GDM1 (cell line): ENCODE measurements at regions not wholly inside any gene's neighbourhood (a gene's known extent, or its start where the extent isn't known, plus 50 kb on each side); places are given as distances from the start of the nearest gene placed in this dataset.

ENCODE experiments used
- DNase-seq: peaks from one replicate; lab custom pipeline; 2025; lab: John Stamatoyannopoulos, UW

- peak; percentile 33 for DNase-seq
These were observed 72.8 kb upstream of the ASTN2 start for GRCh38 chr9:117487555-117488175.

- no peak for DNase-seq
These were observed 71.6 kb upstream of the ASTN2 start for GRCh38 chr9:117486426-117486825.

- no peak for DNase-seq
These were observed 70.3 kb upstream of the ASTN2 start for GRCh38 chr9:117485176-117485575.

GRCh38 chr9:117480729-117481128, 65.9 kb upstream of the ASTN2 start:
- no peak for DNase-seq

- no peak for DNase-seq
These were observed 65.4 kb upstream of the ASTN2 start for GRCh38 chr9:117480253-117480652.

- DNase-seq: no peak
These were observed 58.4 kb upstream of the ASTN2 start for GRCh38 chr9:117473293-117473692.

- DNase-seq: no peak
These were observed 56.0 kb upstream of the ASTN2 start for GRCh38 chr9:117470902-117471301.

GRCh38 chr9:117470455-117470854, 55.6 kb upstream of the ASTN2 start:
- DNase-seq: no peak

GRCh38 chr9:117466111-117466510, 51.3 kb upstream of the ASTN2 start:
- no peak for DNase-seq

GRCh38 chr9:117465706-117466105, 50.8 kb upstream of the ASTN2 start:
- no peak for DNase-seq

- no peak for DNase-seq
These were observed 50.2 kb upstream of the ASTN2 start for GRCh38 chr9:117464941-117465616.
